HepG2 (cell line): ENCODE measurements at regions not wholly inside any gene's neighbourhood (a gene's known extent, or its start where the extent isn't known, plus 50 kb on each side); places are given as distances from the start of the nearest gene placed in this dataset.
A peak's percentile ranks its signal among the peaks of the same experiment; 100 is the strongest.

ENCODE experiments used
- ATAC-seq: fragments of 200-7000 bp; cut with Tn5 transposase; 3 replicates; pipeline ENCODE4 v1.9.1; 2020; ENCODE audit warnings: mild to moderate bottlenecking, moderate library complexity
- BruUV-seq: library from RNA; stranded (reverse); fragments of 400-500 nt; replicated peaks from 2 replicates; lab custom pipeline; 2021; lab: Mats Ljungman, UMichigan
- CTCF ChIA-PET: fragments of 300-600 bp; formaldehyde crosslinking; extraction: SDS; loops from one replicate; lab custom pipeline; 2021; ENCODE audit warnings: low total read pairs, inconsistent platforms, low intra/inter-chr PET ratio; lab: Yijun Ruan, JAX
- POLR2A ChIA-PET: fragments of 350-600 bp; sonication (Branson Sonifier 250); formaldehyde crosslinking; loops from one replicate; lab custom pipeline; 2020; ENCODE audit warnings: antibody characterized with exemption, inconsistent platforms; lab: Yijun Ruan, JAX
- DNase-seq: peaks from one replicate; pipeline ENCODE4 v3.0.0-alpha.2; 2015; ENCODE audit warnings: low spot score
- FAIRE-seq: peaks from 3 replicates; lab custom pipeline; 2011; peaks lifted over from hg19 to GRCh38; lab: Jason Lieb, UNC
- H2AFZ ChIP-seq: one replicate; pipeline ENCODE4 v1.6.1; 2011; ENCODE audit warnings: low read length, inconsistent platforms
- H3K27ac ChIP-seq: fragments of 300-600 bp; 3 replicates; pipeline ENCODE4 v1.8.0; 2011; ENCODE audit warnings: mixed run types, mild to moderate bottlenecking, mixed read lengths, low read length, inconsistent platforms; ENCODE audit not compliant: insufficient read depth; ENCODE audit errors: extremely low read length
- H3K27me3 ChIP-seq, 2 experiments: fragments of 200-600 bp in 1 of 2; 2 replicates in 1 of 2; 3 replicates in 1 of 2; pipeline versions ENCODE4 v1.6.0 to v1.8.0; 2011; ENCODE audit warnings: low read length in 2 of 2, mild to moderate bottlenecking in 2 of 2, moderate library complexity in 2 of 2, inconsistent platforms in 1 of 2; ENCODE audit not compliant: insufficient read depth in 2 of 2, control insufficient read depth in 1 of 2
- H3K36me3 ChIP-seq, 2 experiments: fragments of 200-600 bp in 1 of 2; replicated peaks in 1 of 2; 2 replicates in 1 of 2; 3 replicates in 1 of 2; pipeline versions ENCODE4 v1.5.1 to v1.8.0; 2011; ENCODE audit warnings: low read length in 2 of 2, inconsistent platforms in 1 of 2; ENCODE audit not compliant: insufficient read depth in 2 of 2, control insufficient read depth in 1 of 2
- H3K4me1 ChIP-seq: 2 replicates; pipeline ENCODE4 v1.5.1; 2012; ENCODE audit warnings: low read length, inconsistent platforms; ENCODE audit not compliant: insufficient read depth
- H3K4me2 ChIP-seq: 2 replicates; pipeline ENCODE4 v1.6.0; 2011; ENCODE audit warnings: low read depth, low read length, inconsistent platforms
- H3K4me3 ChIP-seq, 3 experiments: fragments of 200-600 bp in 1 of 3; sonication (generic), shearing (Covaris generic) in 1 of 3; replicated peaks in 1 of 3; 2 replicates each; pipeline ENCODE4 v1.5.1; 2011 to 2016; ENCODE audit warnings: low read length in 3 of 3, inconsistent platforms in 2 of 3, low read depth in 2 of 3, mild to moderate bottlenecking in 2 of 3, control low read depth in 1 of 3, mixed read lengths in 1 of 3; ENCODE audit not compliant: insufficient read depth in 1 of 3
- H3K79me2 ChIP-seq: one replicate; pipeline ENCODE4 v1.6.1; 2011; ENCODE audit warnings: low read length, inconsistent platforms; ENCODE audit not compliant: insufficient read depth
- H3K9ac ChIP-seq: 2 replicates; pipeline ENCODE4 v1.6.0; 2011; ENCODE audit warnings: mild to moderate bottlenecking, low read depth, low read length, inconsistent platforms; ENCODE audit not compliant: insufficient read depth
- H3K9me3 ChIP-seq: 2 replicates; pipeline ENCODE4 v1.5.1; 2012; ENCODE audit warnings: mild to moderate bottlenecking, low read length
- H4K20me1 ChIP-seq: 2 replicates; pipeline ENCODE4 v1.6.0; 2011; ENCODE audit warnings: inconsistent platforms, mild to moderate bottlenecking, low read length, moderate library complexity; ENCODE audit not compliant: insufficient read depth
- BRF2 ChIP-seq: sonication (generic); formaldehyde crosslinking; IDR thresholded peaks from 2 replicates; pipeline ENCODE4 v1.8.1; 2022; ENCODE audit warnings: mild to moderate bottlenecking, missing genetic modification reagents
- CREBL2 ChIP-seq: sonication (generic); formaldehyde crosslinking; IDR thresholded peaks from 2 replicates; pipeline ENCODE4 v1.8.1; 2023; ENCODE audit warnings: missing genetic modification reagents, mild to moderate bottlenecking, borderline replicate concordance
- EZH2 ChIP-seq: conservative IDR thresholded peaks from 2 replicates; pipeline ENCODE4 v1.6.1; 2012; ENCODE audit warnings: mild to moderate bottlenecking, low read depth, low read length, moderate library complexity
- GLI4 ChIP-seq: sonication (generic); formaldehyde crosslinking; IDR thresholded peaks from 2 replicates; pipeline ENCODE4 v1.5.1; 2020; ENCODE audit warnings: missing genetic modification reagents, mild to moderate bottlenecking, moderate library complexity, borderline replicate concordance
- NR2F1 ChIP-seq, 2 experiments: fragments of 450-650 bp in 1 of 2; formaldehyde crosslinking in 1 of 2; IDR thresholded peaks; 2 replicates each; pipeline versions ENCODE4 v1.5.0 to v1.6.1; 2016 to 2020; ENCODE audit warnings: mild to moderate bottlenecking in 1 of 2, missing compliant biosample characterization in 1 of 2, missing genetic modification reagents in 1 of 2, moderate library complexity in 1 of 2
- ZBTB3 ChIP-seq: sonication (generic); formaldehyde crosslinking; IDR thresholded peaks from 2 replicates; pipeline ENCODE4 v1.4.0; 2020; ENCODE audit warnings: low read depth, mild to moderate bottlenecking, moderate library complexity, missing genetic modification reagents, borderline replicate concordance
- ZMYM3 ChIP-seq: sonication (generic); formaldehyde crosslinking; IDR thresholded peaks from 2 replicates; pipeline ENCODE4 v1.5.1; 2020; ENCODE audit warnings: mild to moderate bottlenecking, missing genetic modification reagents
- ZNF260 ChIP-seq: sonication (generic); formaldehyde crosslinking; IDR thresholded peaks from 2 replicates; pipeline ENCODE4 v1.4.0; 2020; ENCODE audit warnings: missing genetic modification reagents, low read depth, mild to moderate bottlenecking, borderline replicate concordance
- ZNF710 ChIP-seq: sonication (generic); formaldehyde crosslinking; IDR thresholded peaks from 2 replicates; pipeline ENCODE4 v1.5.0; 2020; ENCODE audit warnings: mild to moderate bottlenecking, missing genetic modification reagents, borderline replicate concordance
- WGBS: methylation state at CpG from one replicate; pipeline ENCODE4 v1.1.6; 2017; ENCODE audit warnings: low lambda C conversion rate; 5-methylcytosine and 5-hydroxymethylcytosine counted together
- in situ Hi-C: cut with HindIII; loops from 2 replicates; pipeline ENCODE4 v1.10.0; 2017; ENCODE audit warnings: low pct_unique_long_range_greater_than_20kb; ENCODE audit not compliant: extremely low pct_ligation_motif_present
- intact Hi-C: fragments of 100-400 bp; cut with micrococcal nuclease; formaldehyde crosslinking; loops from one replicate; pipeline ENCODE4 v1.10.0; 2022; ENCODE audit not compliant: unreplicated experiment
- TF ChIP-seq, protein P1 (sequence below): IDR thresholded peaks from 2 replicates; pipeline ENCODE4 v1.6.1; 2016; ENCODE audit warnings: low read depth, missing genetic modification reagents, missing compliant biosample characterization

GRCh38 chr2:8600456-8600855 lies 81.4 kb upstream of the ID2 start:
- H3K4me1 ChIP-seq = peaks cover 52% of the 10 kb centered on the region
- H3K27me3 ChIP-seq = no peaks in the 10 kb centered on the region
- H3K27ac ChIP-seq = peak overlapping the region; percentile 22
- no peak overlapping the region for H3K4me2 ChIP-seq
- WGBS = 96% methylated on average over 14 of the region's 14 CpGs
- ATAC-seq (no peak), DNase-seq (no peak), FAIRE-seq (no peak)
- no peak overlapping the region for H3K4me3 ChIP-seq
- no peak overlapping the region for H2AFZ ChIP-seq
- no peaks in the 10 kb centered on the region for H3K36me3 ChIP-seq
- no peak for TF ChIP-seq GLI4 (CRISPR knock-in tag)
- no peak for TF ChIP-seq ZBTB3 (CRISPR knock-in tag)
- no peak for TF ChIP-seq NR2F1 (CRISPR knock-in tag; IDR thresholded peaks at IDR 0.05)
- no peak for TF ChIP-seq ZNF710 (CRISPR knock-in tag)
- TF ChIP-seq BRF2 = no peak
- TF ChIP-seq ZMYM3 (CRISPR knock-in tag) = no peak
- no peak for TF ChIP-seq CREBL2 (CRISPR knock-in tag)
- no peak for TF ChIP-seq ZNF260 (CRISPR knock-in tag)
- TF ChIP-seq EZH2 = no peak
- TF ChIP-seq, protein P1, sequence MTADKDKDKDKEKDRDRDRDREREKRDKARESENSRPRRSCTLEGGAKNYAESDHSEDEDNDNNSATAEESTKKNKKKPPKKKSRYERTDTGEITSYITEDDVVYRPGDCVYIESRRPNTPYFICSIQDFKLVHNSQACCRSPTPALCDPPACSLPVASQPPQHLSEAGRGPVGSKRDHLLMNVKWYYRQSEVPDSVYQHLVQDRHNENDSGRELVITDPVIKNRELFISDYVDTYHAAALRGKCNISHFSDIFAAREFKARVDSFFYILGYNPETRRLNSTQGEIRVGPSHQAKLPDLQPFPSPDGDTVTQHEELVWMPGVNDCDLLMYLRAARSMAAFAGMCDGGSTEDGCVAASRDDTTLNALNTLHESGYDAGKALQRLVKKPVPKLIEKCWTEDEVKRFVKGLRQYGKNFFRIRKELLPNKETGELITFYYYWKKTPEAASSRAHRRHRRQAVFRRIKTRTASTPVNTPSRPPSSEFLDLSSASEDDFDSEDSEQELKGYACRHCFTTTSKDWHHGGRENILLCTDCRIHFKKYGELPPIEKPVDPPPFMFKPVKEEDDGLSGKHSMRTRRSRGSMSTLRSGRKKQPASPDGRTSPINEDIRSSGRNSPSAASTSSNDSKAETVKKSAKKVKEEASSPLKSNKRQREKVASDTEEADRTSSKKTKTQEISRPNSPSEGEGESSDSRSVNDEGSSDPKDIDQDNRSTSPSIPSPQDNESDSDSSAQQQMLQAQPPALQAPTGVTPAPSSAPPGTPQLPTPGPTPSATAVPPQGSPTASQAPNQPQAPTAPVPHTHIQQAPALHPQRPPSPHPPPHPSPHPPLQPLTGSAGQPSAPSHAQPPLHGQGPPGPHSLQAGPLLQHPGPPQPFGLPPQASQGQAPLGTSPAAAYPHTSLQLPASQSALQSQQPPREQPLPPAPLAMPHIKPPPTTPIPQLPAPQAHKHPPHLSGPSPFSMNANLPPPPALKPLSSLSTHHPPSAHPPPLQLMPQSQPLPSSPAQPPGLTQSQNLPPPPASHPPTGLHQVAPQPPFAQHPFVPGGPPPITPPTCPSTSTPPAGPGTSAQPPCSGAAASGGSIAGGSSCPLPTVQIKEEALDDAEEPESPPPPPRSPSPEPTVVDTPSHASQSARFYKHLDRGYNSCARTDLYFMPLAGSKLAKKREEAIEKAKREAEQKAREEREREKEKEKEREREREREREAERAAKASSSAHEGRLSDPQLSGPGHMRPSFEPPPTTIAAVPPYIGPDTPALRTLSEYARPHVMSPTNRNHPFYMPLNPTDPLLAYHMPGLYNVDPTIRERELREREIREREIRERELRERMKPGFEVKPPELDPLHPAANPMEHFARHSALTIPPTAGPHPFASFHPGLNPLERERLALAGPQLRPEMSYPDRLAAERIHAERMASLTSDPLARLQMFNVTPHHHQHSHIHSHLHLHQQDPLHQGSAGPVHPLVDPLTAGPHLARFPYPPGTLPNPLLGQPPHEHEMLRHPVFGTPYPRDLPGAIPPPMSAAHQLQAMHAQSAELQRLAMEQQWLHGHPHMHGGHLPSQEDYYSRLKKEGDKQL (CRISPR knock-in tag) = no peak
- no peaks in the 10 kb centered on the region for H3K79me2 ChIP-seq
- ChIA-PET CTCF (no interaction called here), POLR2A (interaction anchor here (1.3 to 1.8 kb wide), 5 partner anchors 9 to 84 kb away, joined by 4 to 12 read pairs (median 6); partner anchors contain the start of gene ID2)
- H3K9me3 ChIP-seq = no peaks in the 10 kb centered on the region
- H3K9ac ChIP-seq = no peak overlapping the region
- no TSS peak for BruUV-seq
- intact Hi-C loops = no loop called here
- H4K20me1 ChIP-seq = no peaks in the 10 kb centered on the region
- in situ Hi-C loops = no loop called here
